ENCODE measurements at regions not wholly inside any gene's neighbourhood (a gene's known extent, or its start where the extent isn't known, plus 50 kb on each side); places are given as distances from the start of the nearest gene placed in this dataset.
"Not testable (repeated sequence)": the region's sequence is repeated elsewhere in the genome, so short reads cannot be mapped to it uniquely, and the experiment has no call there.

- Histone ChIP-seq H3K4me1 (ENCODE audit: control insufficient read depth, insufficient read depth, low read length) (no peaks in the 10 kb centered on the region), H3K4me3 (ENCODE audit: low read length) (no peak overlapping the region), H3K36me3 (ENCODE audit: control insufficient read depth, insufficient read depth, low read length) (no peaks in the 10 kb centered on the region), H3K27ac (ENCODE audit: low read depth, low read length) (no peak overlapping the region), H3K27me3 (ENCODE audit: control insufficient read depth, insufficient read depth, low read length, poor library complexity, severe bottlenecking) (no peaks in the 10 kb centered on the region), H3K9ac (ENCODE audit: extremely low read depth, low read length, poor library complexity, severe bottlenecking) (no peak overlapping the region), H3K9me3 (ENCODE audit: control insufficient read depth, low read length) (no peaks in the 10 kb centered on the region)
- Mint-ChIP-seq H3K27ac (no peak overlapping the region), H3K4me3 (no peak overlapping the region), H3K9me3 (no peaks in the 10 kb centered on the region), H3K4me1 (peaks cover 6% of the 10 kb centered on the region), H3K36me3 (ENCODE audit: low read depth) (no peaks in the 10 kb centered on the region), H3K27me3 (ENCODE audit: insufficient read depth) (peaks cover 18% of the 10 kb centered on the region)
- TF ChIP-seq, protein P1, sequence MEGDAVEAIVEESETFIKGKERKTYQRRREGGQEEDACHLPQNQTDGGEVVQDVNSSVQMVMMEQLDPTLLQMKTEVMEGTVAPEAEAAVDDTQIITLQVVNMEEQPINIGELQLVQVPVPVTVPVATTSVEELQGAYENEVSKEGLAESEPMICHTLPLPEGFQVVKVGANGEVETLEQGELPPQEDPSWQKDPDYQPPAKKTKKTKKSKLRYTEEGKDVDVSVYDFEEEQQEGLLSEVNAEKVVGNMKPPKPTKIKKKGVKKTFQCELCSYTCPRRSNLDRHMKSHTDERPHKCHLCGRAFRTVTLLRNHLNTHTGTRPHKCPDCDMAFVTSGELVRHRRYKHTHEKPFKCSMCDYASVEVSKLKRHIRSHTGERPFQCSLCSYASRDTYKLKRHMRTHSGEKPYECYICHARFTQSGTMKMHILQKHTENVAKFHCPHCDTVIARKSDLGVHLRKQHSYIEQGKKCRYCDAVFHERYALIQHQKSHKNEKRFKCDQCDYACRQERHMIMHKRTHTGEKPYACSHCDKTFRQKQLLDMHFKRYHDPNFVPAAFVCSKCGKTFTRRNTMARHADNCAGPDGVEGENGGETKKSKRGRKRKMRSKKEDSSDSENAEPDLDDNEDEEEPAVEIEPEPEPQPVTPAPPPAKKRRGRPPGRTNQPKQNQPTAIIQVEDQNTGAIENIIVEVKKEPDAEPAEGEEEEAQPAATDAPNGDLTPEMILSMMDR (conservative IDR thresholded peaks at IDR 0.05): no peak
- 61 to 71% methylated on average over 6 to 9 of the region's 9 CpGs for WGBS, 2 experiments (ENCODE audit: insufficient coverage in 1 of 2, insufficient read length in 1 of 2)
- DNase-seq: no peak
Measured at GRCh38 chr10:30705625-30706149, 76.1 kb upstream of the LYZL2 start.

DNA sequence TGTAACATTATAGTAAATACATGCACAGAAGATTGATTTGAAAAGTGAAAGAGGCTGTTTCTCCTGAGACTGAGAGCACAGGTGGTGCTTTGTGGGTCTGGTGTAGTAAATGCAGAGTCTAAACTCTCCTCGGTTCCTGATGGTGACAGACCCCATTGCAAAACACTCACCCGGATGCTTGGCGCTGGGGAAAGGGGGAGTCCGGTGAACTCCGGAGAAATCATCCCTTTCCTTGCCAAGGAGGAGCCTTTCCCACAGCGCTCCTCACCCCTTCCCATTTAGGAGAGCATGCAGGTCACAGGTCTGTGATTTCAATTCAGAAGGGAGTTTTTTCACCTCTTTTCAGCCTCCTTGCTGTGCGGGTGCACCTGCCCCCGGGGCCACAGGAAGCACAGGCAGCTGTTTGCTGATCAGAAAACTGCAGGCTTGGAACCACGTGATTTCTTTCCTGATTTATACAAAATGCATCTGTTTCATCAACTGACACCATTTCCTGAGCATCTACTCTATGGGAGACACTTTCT lies 75.6 kb upstream of the LYZL2 start:
- H3K4me3 Mint-ChIP-seq: no peak overlapping the region
- H3K27ac ChIP-seq (ENCODE audit: low read depth, low read length): no peak overlapping the region
- H3K27me3 Mint-ChIP-seq (ENCODE audit: insufficient read depth): peaks cover 17% of the 10 kb centered on the region
- H3K4me3 ChIP-seq (ENCODE audit: low read length): no peak overlapping the region
- WGBS, 2 experiments (ENCODE audit: insufficient coverage in 1 of 2, insufficient read length in 1 of 2): 25 to 48% methylated on average over 4 to 9 of the region's 9 CpGs
- no peaks in the 10 kb centered on the region for H3K27me3 ChIP-seq (ENCODE audit: control insufficient read depth, insufficient read depth, low read length, poor library complexity, severe bottlenecking)
- H3K9me3 Mint-ChIP-seq: no peaks in the 10 kb centered on the region
- peaks cover 10% of the 10 kb centered on the region for H3K4me1 Mint-ChIP-seq
- TF ChIP-seq, protein P1 (conservative IDR thresholded peaks at IDR 0.05): no peak
- no peaks in the 10 kb centered on the region for H3K9me3 ChIP-seq (ENCODE audit: control insufficient read depth, low read length)
- DNase-seq: no peak
- no peaks in the 10 kb centered on the region for H3K36me3 ChIP-seq (ENCODE audit: control insufficient read depth, insufficient read depth, low read length)
- no peaks in the 10 kb centered on the region for H3K4me1 ChIP-seq (ENCODE audit: control insufficient read depth, insufficient read depth, low read length)
- no peaks in the 10 kb centered on the region for H3K36me3 Mint-ChIP-seq (ENCODE audit: low read depth)
- no peak overlapping the region for H3K9ac ChIP-seq (ENCODE audit: extremely low read depth, low read length, poor library complexity, severe bottlenecking)
- H3K27ac Mint-ChIP-seq: no peak overlapping the region

GRCh38 chr10:30704601-30705100 lies 75.1 kb upstream of the LYZL2 start:
- H3K4me3 Mint-ChIP-seq: not testable (repeated sequence)

More at GRCh38 chr10:30704601-30705100, 75.1 kb upstream of the LYZL2 start:
- H3K9ac ChIP-seq (ENCODE audit: extremely low read depth, low read length, poor library complexity, severe bottlenecking); H3K9me3 Mint-ChIP-seq; H3K4me1 ChIP-seq (ENCODE audit: control insufficient read depth, insufficient read depth, low read length); DNase-seq; H3K27me3 ChIP-seq (ENCODE audit: control insufficient read depth, insufficient read depth, low read length, poor library complexity, severe bottlenecking); H3K36me3 Mint-ChIP-seq (ENCODE audit: low read depth); H3K4me1 Mint-ChIP-seq; H3K27ac Mint-ChIP-seq; H3K27ac ChIP-seq (ENCODE audit: low read depth, low read length); H3K36me3 ChIP-seq (ENCODE audit: control insufficient read depth, insufficient read depth, low read length); H3K4me3 ChIP-seq (ENCODE audit: low read length); H3K9me3 ChIP-seq (ENCODE audit: control insufficient read depth, low read length): not testable (repeated sequence)
- WGBS, 2 experiments (ENCODE audit: insufficient coverage in 1 of 2, insufficient read length in 1 of 2): 88 to 90% methylated on average over 2 to 13 of the region's 14 CpGs
- peaks cover 16% of the 10 kb centered on the region for H3K27me3 Mint-ChIP-seq (ENCODE audit: insufficient read depth)

Measured in endodermal cell (in vitro differentiated cells).